ENCODE measurements at regions not wholly inside any gene's neighbourhood (a gene's known extent, or its start where the extent isn't known, plus 50 kb on each side); places are given as distances from the start of the nearest gene placed in this dataset.

DNA sequence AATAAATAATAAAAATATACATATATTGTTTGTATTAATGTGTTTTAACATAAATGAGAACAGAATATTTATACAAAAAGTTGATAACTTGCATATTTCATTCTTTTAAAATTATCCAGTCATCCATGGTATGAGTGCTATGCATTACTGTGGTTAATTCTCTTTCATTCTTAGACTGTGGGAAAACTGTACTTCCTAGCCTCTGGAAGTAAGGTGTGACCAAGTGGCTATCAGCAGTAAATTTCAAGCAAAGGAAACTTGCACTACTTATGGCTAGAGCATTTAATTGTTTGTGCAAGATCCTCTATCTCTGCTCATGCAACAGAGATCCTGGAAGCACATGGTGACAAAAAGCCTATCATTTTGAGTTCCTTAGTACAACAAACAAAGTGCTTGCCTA lies 1054.5 kb upstream of the PABPC4L start:
- no peak overlapping the region for H3K27ac ChIP-seq (ENCODE audit: low read depth, low read length)
- no peaks in the 10 kb centered on the region for H4K20me1 ChIP-seq (ENCODE audit: insufficient read depth)
- ChIA-PET CTCF (no interaction called here), RAD21 (ENCODE audit: low non-redundant PET in 1 of 2, low total read pairs in 2 of 2, uncharacterized antibody in 2 of 2, unreplicated experiment in 2 of 2) (no interaction called here), POLR2A (no interaction called here)
- no TSS peak for BruUV-seq (replicated peaks)
- H3K79me2 ChIP-seq (ENCODE audit: insufficient read depth, low read length), result no peaks in the 10 kb centered on the region
- no peak overlapping the region for H3K4me2 ChIP-seq (ENCODE audit: low read length)
- no peak overlapping the region for H3K4me3 ChIP-seq (replicated peaks in 1 of 2; ENCODE audit: low read depth in 1 of 2, low read length in 2 of 2)
- no peaks in the 10 kb centered on the region for H3K9me2 ChIP-seq (ENCODE audit: insufficient read depth)
- no peak overlapping the region for H3K9ac ChIP-seq (ENCODE audit: low read length)
- no peaks in the 10 kb centered on the region for H3K4me1 ChIP-seq (ENCODE audit: control insufficient read depth in 1 of 2, insufficient read depth in 2 of 2, low read length in 2 of 2)
- DNase-seq (ENCODE audit: low read depth, low spot score) (no peak), ATAC-seq (no peak)
- H3K27me3 ChIP-seq (ENCODE audit: insufficient read depth, low read length), result no peaks in the 10 kb centered on the region
- intact Hi-C loops (cut with micrococcal nuclease), result no loop called here
- TF ChIP-seq POLR2A (IDR thresholded peaks at IDR 0.05; ENCODE audit: borderline replicate concordance, extremely low read depth, insufficient read depth, insufficient read length) (no peak), SRF (IDR thresholded peaks at IDR 0.05; ENCODE audit: low read depth) (no peak), FOSL1 (IDR thresholded peaks at IDR 0.05; ENCODE audit: low read depth) (no peak), EZH2 (IDR thresholded peaks at IDR 0.05) (no peak), ELF1 (IDR thresholded peaks at IDR 0.05; ENCODE audit: borderline replicate concordance, low read depth) (no peak), ZFX (IDR thresholded peaks at IDR 0.05) (no peak), POLR2AphosphoS5 (IDR thresholded peaks at IDR 0.05; ENCODE audit: low read depth, low read length) (no peak), CEBPB (IDR thresholded peaks at IDR 0.05; ENCODE audit: low read depth) (no peak), YY1 (IDR thresholded peaks at IDR 0.05; ENCODE audit: extremely low read depth, insufficient replicate concordance, low read depth, low read length) (no peak), JUND (IDR thresholded peaks at IDR 0.05) (no peak), RAD21 (IDR thresholded peaks at IDR 0.05; ENCODE audit: low read depth) (no peak)
- TF ChIP-seq, protein P1, sequence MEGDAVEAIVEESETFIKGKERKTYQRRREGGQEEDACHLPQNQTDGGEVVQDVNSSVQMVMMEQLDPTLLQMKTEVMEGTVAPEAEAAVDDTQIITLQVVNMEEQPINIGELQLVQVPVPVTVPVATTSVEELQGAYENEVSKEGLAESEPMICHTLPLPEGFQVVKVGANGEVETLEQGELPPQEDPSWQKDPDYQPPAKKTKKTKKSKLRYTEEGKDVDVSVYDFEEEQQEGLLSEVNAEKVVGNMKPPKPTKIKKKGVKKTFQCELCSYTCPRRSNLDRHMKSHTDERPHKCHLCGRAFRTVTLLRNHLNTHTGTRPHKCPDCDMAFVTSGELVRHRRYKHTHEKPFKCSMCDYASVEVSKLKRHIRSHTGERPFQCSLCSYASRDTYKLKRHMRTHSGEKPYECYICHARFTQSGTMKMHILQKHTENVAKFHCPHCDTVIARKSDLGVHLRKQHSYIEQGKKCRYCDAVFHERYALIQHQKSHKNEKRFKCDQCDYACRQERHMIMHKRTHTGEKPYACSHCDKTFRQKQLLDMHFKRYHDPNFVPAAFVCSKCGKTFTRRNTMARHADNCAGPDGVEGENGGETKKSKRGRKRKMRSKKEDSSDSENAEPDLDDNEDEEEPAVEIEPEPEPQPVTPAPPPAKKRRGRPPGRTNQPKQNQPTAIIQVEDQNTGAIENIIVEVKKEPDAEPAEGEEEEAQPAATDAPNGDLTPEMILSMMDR (IDR thresholded peaks at IDR 0.05 in 2 of 3, conservative IDR thresholded peaks at IDR 0.05 in 1 of 3; ENCODE audit: borderline replicate concordance in 1 of 3, insufficient read depth in 1 of 3, low read depth in 2 of 3, low read length in 2 of 3), result no peak
- TF ChIP-seq, protein P2, sequence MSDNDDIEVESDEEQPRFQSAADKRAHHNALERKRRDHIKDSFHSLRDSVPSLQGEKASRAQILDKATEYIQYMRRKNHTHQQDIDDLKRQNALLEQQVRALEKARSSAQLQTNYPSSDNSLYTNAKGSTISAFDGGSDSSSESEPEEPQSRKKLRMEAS (IDR thresholded peaks at IDR 0.05), result no peak
- TF ChIP-seq, protein P3, sequence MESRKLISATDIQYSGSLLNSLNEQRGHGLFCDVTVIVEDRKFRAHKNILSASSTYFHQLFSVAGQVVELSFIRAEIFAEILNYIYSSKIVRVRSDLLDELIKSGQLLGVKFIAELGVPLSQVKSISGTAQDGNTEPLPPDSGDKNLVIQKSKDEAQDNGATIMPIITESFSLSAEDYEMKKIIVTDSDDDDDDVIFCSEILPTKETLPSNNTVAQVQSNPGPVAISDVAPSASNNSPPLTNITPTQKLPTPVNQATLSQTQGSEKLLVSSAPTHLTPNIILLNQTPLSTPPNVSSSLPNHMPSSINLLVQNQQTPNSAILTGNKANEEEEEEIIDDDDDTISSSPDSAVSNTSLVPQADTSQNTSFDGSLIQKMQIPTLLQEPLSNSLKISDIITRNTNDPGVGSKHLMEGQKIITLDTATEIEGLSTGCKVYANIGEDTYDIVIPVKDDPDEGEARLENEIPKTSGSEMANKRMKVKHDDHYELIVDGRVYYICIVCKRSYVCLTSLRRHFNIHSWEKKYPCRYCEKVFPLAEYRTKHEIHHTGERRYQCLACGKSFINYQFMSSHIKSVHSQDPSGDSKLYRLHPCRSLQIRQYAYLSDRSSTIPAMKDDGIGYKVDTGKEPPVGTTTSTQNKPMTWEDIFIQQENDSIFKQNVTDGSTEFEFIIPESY (IDR thresholded peaks at IDR 0.05; ENCODE audit: extremely low read depth, insufficient replicate concordance, low read length), result no peak
- TF ChIP-seq, protein P4, sequence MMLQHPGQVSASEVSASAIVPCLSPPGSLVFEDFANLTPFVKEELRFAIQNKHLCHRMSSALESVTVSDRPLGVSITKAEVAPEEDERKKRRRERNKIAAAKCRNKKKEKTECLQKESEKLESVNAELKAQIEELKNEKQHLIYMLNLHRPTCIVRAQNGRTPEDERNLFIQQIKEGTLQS (IDR thresholded peaks at IDR 0.05), result no peak
- TF ChIP-seq, protein P5, sequence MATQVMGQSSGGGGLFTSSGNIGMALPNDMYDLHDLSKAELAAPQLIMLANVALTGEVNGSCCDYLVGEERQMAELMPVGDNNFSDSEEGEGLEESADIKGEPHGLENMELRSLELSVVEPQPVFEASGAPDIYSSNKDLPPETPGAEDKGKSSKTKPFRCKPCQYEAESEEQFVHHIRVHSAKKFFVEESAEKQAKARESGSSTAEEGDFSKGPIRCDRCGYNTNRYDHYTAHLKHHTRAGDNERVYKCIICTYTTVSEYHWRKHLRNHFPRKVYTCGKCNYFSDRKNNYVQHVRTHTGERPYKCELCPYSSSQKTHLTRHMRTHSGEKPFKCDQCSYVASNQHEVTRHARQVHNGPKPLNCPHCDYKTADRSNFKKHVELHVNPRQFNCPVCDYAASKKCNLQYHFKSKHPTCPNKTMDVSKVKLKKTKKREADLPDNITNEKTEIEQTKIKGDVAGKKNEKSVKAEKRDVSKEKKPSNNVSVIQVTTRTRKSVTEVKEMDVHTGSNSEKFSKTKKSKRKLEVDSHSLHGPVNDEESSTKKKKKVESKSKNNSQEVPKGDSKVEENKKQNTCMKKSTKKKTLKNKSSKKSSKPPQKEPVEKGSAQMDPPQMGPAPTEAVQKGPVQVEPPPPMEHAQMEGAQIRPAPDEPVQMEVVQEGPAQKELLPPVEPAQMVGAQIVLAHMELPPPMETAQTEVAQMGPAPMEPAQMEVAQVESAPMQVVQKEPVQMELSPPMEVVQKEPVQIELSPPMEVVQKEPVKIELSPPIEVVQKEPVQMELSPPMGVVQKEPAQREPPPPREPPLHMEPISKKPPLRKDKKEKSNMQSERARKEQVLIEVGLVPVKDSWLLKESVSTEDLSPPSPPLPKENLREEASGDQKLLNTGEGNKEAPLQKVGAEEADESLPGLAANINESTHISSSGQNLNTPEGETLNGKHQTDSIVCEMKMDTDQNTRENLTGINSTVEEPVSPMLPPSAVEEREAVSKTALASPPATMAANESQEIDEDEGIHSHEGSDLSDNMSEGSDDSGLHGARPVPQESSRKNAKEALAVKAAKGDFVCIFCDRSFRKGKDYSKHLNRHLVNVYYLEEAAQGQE (IDR thresholded peaks at IDR 0.05; ENCODE audit: low read depth), result no peak
- no peaks in the 10 kb centered on the region for H3K36me3 ChIP-seq (ENCODE audit: control insufficient read depth in 1 of 2, insufficient read depth in 2 of 2, low read length in 2 of 2)
- no peaks in the 10 kb centered on the region for H3K9me3 ChIP-seq (ENCODE audit: control insufficient read depth in 1 of 2, insufficient read depth in 1 of 2, low read depth in 1 of 2, low read length in 2 of 2)
- H2AFZ ChIP-seq (ENCODE audit: low read depth, low read length, poor library complexity, severe bottlenecking), result no peak overlapping the region

All from HCT116 (cell line).